Mucosa of descending colon (tissue), 3 donors: ENCODE measurements at regions not wholly inside any gene's neighbourhood (a gene's known extent, or its start where the extent isn't known, plus 50 kb on each side); places are given as distances from the start of the nearest gene placed in this dataset.

Source experiments
- ATAC-seq: fragments of 200-7000 bp; cut with Tn5 transposase; one replicate; pipeline ENCODE4 v1.9.1; 2020; ENCODE audit warnings: mild to moderate bottlenecking, moderate library complexity
- DNase-seq, 3 donors: peaks; one replicate each; pipeline ENCODE4 v3.0.0-alpha.2; 2020
- H3K36me3 ChIP-seq: fragments of 200-600 bp; one replicate; pipeline ENCODE4 v1.8.0; 2021; ENCODE audit warnings: low read depth, mild to moderate bottlenecking
- H3K4me1 ChIP-seq: fragments of 200-600 bp; one replicate; pipeline ENCODE4 v1.8.0; 2021; ENCODE audit warnings: low read depth, mild to moderate bottlenecking
- H3K4me3 ChIP-seq: fragments of 200-600 bp; one replicate; pipeline ENCODE4 v1.8.0; 2021; ENCODE audit warnings: mild to moderate bottlenecking
- H3K9me3 ChIP-seq: fragments of 200-600 bp; one replicate; pipeline ENCODE4 v1.8.0; 2021; ENCODE audit warnings: mild to moderate bottlenecking
- intact Hi-C, 2 donors: fragments of 100-400 bp; cut with DNase I in 1 of 2; cut with micrococcal nuclease in 1 of 2; formaldehyde crosslinking; loops; one replicate each; pipeline versions ENCODE4 v1.11.0 to v1.11.1; 2022; cut with DNase I, micrococcal nuclease
- TF ChIP-seq, protein P1 (sequence below): fragments of 200-600 bp; IDR thresholded peaks from one replicate; pipeline ENCODE4 v1.8.0; 2022; ENCODE audit warnings: antibody characterized with exemption, mild to moderate bottlenecking
- donor health status: DM: no; HTN: no; CAD: no; lungs with moderate emphysema.
- donor health status: DM: no; HTN: no; CAD: no.
- donor health status: DM: no; HTN: yes; CAD: no.

DNA sequence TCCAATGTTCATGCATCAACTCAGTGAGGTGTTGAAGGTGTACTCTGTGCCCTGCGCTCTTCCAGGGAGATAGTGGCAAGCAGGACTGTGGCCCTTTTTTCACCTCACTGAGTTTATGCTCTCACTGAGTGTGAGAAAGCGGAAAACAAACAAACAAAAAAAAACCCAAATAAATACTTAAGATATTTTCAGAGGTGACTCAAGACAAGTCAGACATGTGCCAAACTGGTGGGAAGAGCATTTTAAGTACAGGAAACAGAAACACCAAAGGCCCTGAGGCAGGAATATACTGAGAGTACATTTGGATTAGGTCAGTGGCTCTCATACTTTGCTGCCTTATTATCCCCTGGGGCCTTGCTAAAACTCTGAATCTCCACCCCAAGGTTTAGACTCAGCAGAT is 111.9 kb upstream of the IGFBP3 start:
- TF ChIP-seq, protein P1, sequence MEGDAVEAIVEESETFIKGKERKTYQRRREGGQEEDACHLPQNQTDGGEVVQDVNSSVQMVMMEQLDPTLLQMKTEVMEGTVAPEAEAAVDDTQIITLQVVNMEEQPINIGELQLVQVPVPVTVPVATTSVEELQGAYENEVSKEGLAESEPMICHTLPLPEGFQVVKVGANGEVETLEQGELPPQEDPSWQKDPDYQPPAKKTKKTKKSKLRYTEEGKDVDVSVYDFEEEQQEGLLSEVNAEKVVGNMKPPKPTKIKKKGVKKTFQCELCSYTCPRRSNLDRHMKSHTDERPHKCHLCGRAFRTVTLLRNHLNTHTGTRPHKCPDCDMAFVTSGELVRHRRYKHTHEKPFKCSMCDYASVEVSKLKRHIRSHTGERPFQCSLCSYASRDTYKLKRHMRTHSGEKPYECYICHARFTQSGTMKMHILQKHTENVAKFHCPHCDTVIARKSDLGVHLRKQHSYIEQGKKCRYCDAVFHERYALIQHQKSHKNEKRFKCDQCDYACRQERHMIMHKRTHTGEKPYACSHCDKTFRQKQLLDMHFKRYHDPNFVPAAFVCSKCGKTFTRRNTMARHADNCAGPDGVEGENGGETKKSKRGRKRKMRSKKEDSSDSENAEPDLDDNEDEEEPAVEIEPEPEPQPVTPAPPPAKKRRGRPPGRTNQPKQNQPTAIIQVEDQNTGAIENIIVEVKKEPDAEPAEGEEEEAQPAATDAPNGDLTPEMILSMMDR, result no peak
- no peaks in the 10 kb centered on the region for H3K36me3 ChIP-seq
- no peaks in the 10 kb centered on the region for H3K4me1 ChIP-seq
- H3K9me3 ChIP-seq, result no peaks in the 10 kb centered on the region
- intact Hi-C loops, result loop anchor here in 1 of 2 donors (5.0 kb wide), 1 partner anchor 194 kb away; no protein-coding TSS in a partner anchor
- no peak overlapping the region for H3K4me3 ChIP-seq
- ATAC-seq (no peak), DNase-seq (no peak)

DNA sequence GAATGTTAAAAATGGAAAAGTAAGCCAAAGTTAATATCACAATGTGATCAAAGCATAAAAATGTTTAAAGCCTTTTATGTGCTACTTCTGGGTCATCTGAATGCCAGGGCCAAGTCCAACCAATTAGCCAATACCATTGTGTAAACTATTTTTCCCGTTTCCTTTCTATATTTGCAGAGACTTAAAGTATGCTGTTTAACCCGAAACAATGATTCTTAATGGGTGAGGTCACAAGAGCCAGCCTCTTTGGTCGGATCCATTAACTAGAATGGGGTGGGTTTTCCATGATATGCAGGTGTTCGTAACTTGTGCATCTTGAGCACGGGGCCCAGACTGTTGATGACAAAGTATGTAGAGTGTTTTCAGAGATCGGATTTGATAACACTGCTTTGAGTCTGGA is 111.3 kb upstream of the IGFBP3 start:
- Histone ChIP-seq H3K9me3 (no peaks in the 10 kb centered on the region), H3K4me3 (no peak overlapping the region), H3K36me3 (no peaks in the 10 kb centered on the region), H3K4me1 (no peaks in the 10 kb centered on the region)
- intact Hi-C loops, result loop anchor here in 1 of 2 donors (5.0 kb wide), 1 partner anchor 195 kb away; no protein-coding TSS in a partner anchor
- no peak for DNase-seq
- TF ChIP-seq, protein P1, result no peak
- ATAC-seq, result no peak

DNA sequence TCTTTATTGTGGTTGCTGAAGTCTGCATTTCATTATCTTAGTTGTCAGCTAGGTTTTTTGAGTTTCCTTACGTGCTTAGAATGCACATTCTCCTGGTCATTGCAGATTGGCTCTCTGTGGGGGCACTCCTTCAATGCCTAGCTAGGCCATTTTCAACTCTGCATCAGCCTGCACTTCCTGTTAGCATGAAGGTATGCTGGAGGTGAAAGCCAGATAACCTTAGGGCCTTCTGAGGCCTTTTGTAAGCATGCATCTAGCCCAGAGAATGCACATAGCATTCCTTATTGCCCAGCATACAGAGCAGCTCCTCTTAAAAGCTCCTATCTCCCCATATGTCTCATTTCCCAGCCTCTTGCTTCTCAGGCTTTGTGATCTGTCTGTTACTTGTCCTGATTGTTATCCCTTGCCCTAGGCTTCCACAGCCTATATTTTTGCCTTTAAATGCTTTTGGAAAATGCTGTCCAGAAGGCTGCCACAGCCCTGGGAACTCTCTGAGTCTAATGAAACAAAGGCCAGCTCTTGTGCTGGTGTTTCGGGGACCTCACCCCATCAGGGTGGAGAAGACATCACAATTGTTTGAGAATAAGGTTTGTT is 108.1 kb upstream of the IGFBP3 start:
- TF ChIP-seq, protein P1, result no peak

DNA sequence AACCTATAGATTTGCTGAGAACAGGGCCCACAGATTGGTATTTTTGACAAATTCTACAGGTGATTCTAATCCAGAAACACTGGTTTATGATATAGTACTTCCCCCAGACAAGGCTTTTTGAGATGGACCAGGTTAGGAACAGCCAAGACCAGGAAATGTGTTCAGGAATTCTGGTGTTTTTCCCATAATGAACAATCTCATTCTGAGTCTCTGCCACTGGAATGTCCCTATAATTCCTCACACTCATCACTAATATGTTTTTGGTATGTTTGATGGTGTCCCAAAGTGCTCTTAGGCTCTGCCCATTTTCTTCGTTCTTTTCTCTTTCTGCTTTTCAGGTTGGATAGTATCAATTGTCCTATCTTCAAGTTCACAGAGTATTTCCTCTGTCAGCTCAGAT is 107.2 kb upstream of the IGFBP3 start:
- TF ChIP-seq, protein P1, result no peak
- Histone ChIP-seq H3K4me1 (no peaks in the 10 kb centered on the region), H3K36me3 (no peaks in the 10 kb centered on the region), H3K9me3 (no peaks in the 10 kb centered on the region), H3K4me3 (no peak overlapping the region)
- intact Hi-C loops, result no loop called here
- ATAC-seq (no peak), DNase-seq (no peak)

More for the DNA sequence above, 108.1 kb upstream of the IGFBP3 start:
- Histone ChIP-seq H3K4me1 (no peaks in the 10 kb centered on the region), H3K36me3 (no peaks in the 10 kb centered on the region), H3K4me3 (no peak overlapping the region), H3K9me3 (no peaks in the 10 kb centered on the region)
- ATAC-seq (no peak), DNase-seq (no peak)
- intact Hi-C loops, result no loop called here

DNA sequence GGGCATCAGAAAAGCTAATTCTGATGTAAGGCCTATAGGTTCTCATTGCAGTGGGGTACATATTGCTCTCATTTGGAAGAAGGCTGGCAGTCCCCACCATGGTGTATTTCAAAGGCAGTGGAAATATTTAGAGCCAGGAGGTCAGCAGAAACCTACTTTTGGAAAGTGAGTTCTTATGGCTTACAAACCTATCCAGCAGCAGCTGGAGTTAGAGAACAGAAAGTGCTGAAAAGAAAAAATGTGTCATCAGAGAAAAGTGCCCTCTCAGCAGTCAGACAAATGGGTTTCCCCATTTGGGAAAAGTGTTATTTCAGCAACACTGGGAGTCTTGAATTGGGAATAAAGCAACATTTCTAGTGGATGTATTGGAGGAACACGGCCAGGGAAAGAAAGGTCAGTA is 105.7 kb upstream of the IGFBP3 start:
- no peaks in the 10 kb centered on the region for H3K36me3 ChIP-seq
- H3K4me3 ChIP-seq, result no peak overlapping the region
- TF ChIP-seq, protein P1, result no peak
- intact Hi-C loops, result no loop called here
- H3K4me1 ChIP-seq, result no peaks in the 10 kb centered on the region
- H3K9me3 ChIP-seq, result no peaks in the 10 kb centered on the region
- DNase-seq (no peak), ATAC-seq (no peak)
